WERI-Rb-1 (cell line): ENCODE measurements at regions not wholly inside any gene's neighbourhood (a gene's known extent, or its start where the extent isn't known, plus 50 kb on each side); places are given as distances from the start of the nearest gene placed in this dataset.

ENCODE experiments used
- DNase-seq: peaks from one replicate; pipeline ENCODE4 v3.0.0-alpha.2; 2020
- H3K27ac ChIP-seq: fragments of 250-450 bp; sonication (Bioruptor Pico); 2 replicates; pipeline ENCODE4 v1.5.1; 2020; ENCODE audit warnings: mild to moderate bottlenecking, moderate library complexity
- H3K27me3 ChIP-seq: fragments of 250-450 bp; sonication (Bioruptor Pico); 2 replicates; pipeline ENCODE4 v1.5.1; 2021; ENCODE audit warnings: mild to moderate bottlenecking, low read depth, moderate library complexity; ENCODE audit not compliant: insufficient read depth, severe bottlenecking
- H3K36me3 ChIP-seq: fragments of 250-450 bp; sonication (Bioruptor Pico); 2 replicates; pipeline ENCODE4 v1.5.1; 2020; ENCODE audit warnings: mild to moderate bottlenecking, moderate library complexity
- H3K4me3 ChIP-seq: 2 replicates; pipeline ENCODE4 v1.5.1; 2011; ENCODE audit warnings: low read depth, mild to moderate bottlenecking, control low read depth, low read length
- H3K9me3 ChIP-seq: fragments of 250-450 bp; sonication (Bioruptor Pico); 2 replicates; pipeline ENCODE4 v1.5.1; 2021; ENCODE audit warnings: mild to moderate bottlenecking, moderate library complexity; ENCODE audit not compliant: severe bottlenecking
- TF ChIP-seq, protein P1 (sequence below): IDR thresholded peaks from 2 replicates; pipeline ENCODE4 v1.5.1; 2011; ENCODE audit warnings: low read depth, mild to moderate bottlenecking, control low read depth, inconsistent platforms, low read length

- H3K27me3 ChIP-seq: no peaks in the 10 kb centered on the region
- TF ChIP-seq, protein P1, sequence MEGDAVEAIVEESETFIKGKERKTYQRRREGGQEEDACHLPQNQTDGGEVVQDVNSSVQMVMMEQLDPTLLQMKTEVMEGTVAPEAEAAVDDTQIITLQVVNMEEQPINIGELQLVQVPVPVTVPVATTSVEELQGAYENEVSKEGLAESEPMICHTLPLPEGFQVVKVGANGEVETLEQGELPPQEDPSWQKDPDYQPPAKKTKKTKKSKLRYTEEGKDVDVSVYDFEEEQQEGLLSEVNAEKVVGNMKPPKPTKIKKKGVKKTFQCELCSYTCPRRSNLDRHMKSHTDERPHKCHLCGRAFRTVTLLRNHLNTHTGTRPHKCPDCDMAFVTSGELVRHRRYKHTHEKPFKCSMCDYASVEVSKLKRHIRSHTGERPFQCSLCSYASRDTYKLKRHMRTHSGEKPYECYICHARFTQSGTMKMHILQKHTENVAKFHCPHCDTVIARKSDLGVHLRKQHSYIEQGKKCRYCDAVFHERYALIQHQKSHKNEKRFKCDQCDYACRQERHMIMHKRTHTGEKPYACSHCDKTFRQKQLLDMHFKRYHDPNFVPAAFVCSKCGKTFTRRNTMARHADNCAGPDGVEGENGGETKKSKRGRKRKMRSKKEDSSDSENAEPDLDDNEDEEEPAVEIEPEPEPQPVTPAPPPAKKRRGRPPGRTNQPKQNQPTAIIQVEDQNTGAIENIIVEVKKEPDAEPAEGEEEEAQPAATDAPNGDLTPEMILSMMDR: no peak
- H3K36me3 ChIP-seq: no peaks in the 10 kb centered on the region
- no peak for DNase-seq
- no peak overlapping the region for H3K4me3 ChIP-seq
- H3K9me3 ChIP-seq: no peaks in the 10 kb centered on the region
- no peak overlapping the region for H3K27ac ChIP-seq
Observed at GRCh38 chr4:186013419-186014186, 55.4 kb upstream of the TLR3 start.

DNA sequence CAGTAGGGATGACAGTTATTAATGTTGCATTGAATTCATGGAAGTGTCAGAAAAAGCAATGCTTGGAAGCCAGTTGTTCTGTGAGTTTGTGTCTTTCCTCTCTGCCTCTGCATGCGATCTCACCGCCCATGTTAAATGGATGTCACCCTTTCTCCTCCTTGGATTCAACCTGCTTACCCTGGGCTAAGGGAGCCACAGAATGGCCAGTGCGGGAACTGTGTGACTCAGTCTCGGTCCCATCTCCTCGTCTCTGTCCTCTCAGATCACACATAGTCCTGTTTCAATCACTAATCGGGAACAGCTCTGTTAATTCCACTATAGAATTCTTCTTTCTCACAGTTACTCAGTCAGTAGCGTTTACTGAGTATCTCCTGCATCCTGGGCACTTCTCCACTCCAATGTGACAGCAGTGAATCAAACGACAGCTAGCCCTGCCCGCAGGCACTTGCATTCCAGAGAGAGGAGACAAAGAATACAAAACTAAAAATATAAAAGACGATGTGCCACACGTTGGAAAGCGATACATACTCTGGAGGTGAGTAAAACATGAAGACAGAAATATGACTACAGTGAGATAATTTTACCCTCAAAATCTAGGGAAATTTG is 53.6 kb upstream of the TLR3 start:
- no peaks in the 10 kb centered on the region for H3K27me3 ChIP-seq
- peak; percentile 40 for DNase-seq
- no peak overlapping the region for H3K27ac ChIP-seq
- no peaks in the 10 kb centered on the region for H3K9me3 ChIP-seq
- no peak overlapping the region for H3K4me3 ChIP-seq
- no peaks in the 10 kb centered on the region for H3K36me3 ChIP-seq
- TF ChIP-seq, protein P1: peak; percentile 69

DNA sequence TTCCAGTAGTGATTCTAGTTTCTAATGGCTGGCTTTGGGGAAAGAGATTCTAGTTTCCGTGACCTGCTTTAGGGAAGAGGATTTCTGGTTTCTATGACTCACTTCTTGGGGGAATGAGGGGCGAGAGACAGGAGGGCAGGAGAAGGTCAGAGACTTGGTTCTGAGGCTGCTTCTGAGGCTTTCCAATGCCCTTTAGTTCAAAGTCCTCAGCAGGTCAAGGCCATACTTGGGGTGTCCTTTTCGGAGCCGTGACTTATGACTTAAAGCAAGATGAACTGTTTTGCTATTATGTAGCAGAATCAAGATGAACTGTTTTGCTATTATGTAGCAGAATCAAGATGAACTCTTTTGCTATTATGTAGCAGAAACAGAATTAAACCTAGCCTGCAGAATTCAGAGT is 52.2 kb upstream of the TLR3 start:
- H3K27me3 ChIP-seq: no peaks in the 10 kb centered on the region
- no peak for DNase-seq
- H3K4me3 ChIP-seq: no peak overlapping the region
- no peaks in the 10 kb centered on the region for H3K9me3 ChIP-seq
- TF ChIP-seq, protein P1: no peak
- H3K27ac ChIP-seq: no peak overlapping the region
- no peaks in the 10 kb centered on the region for H3K36me3 ChIP-seq

DNA sequence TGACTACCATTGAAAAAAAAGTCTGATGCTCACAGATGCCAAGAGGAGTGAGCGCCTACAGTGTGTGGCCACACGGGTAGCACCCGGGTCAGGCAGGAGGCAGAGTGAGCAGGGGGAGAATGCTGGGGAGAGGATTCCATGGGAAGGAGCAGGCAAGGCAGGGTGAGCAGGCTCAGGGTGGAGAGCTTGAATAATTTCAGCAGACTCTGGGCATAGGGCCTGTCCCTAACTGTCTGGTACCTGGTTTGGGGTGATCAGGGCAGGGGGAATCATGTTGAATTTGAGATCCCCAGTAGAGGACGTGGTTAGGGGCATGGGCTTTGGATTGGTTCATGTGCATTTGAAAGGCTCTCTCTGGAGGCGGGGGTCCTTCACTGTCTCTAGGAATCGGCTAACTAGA is 51.2 kb upstream of the TLR3 start:
- Histone ChIP-seq H3K27ac (no peak overlapping the region), H3K36me3 (no peaks in the 10 kb centered on the region), H3K27me3 (no peaks in the 10 kb centered on the region), H3K4me3 (no peak overlapping the region), H3K9me3 (no peaks in the 10 kb centered on the region)
- TF ChIP-seq, protein P1: no peak
- DNase-seq: no peak

GRCh38 chr4:186018261-186018660 is 50.7 kb upstream of the TLR3 start:
- Histone ChIP-seq H3K4me3 (no peak overlapping the region), H3K9me3 (no peaks in the 10 kb centered on the region), H3K36me3 (no peaks in the 10 kb centered on the region), H3K27ac (no peak overlapping the region), H3K27me3 (no peaks in the 10 kb centered on the region)
- TF ChIP-seq, protein P1: no peak
- DNase-seq: no peak
